CD4-positive, alpha-beta T cell treated with Interleukin-10 for 1 hour (primary cell): ENCODE measurements at regions not wholly inside any gene's neighbourhood (a gene's known extent, or its start where the extent isn't known, plus 50 kb on each side); places are given as distances from the start of the nearest gene placed in this dataset.

Source experiments
- DNase-seq: peaks from one replicate; pipeline ENCODE4 v3.0.0-alpha.2; 2020

DNA sequence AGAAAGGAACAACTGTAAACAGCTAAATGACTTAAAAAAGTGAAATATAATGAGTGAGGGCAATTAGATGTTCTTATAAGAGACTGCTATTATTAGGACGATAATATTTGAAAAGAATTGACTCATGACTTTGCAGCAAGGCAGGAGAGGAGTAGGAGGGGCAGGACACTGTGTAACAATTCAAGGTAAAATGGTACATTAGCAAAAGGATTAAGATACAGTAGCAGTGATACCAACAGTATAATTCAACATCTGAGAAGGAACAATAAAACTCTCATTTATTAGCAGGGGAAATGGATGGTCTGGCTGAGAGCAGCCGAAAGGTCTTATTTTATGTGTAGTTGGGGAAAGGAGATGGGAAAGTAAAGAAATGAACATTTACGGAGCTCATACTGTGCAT lies 315.5 kb upstream of the BOD1L1 start:
- DNase-seq, result no peak

DNA sequence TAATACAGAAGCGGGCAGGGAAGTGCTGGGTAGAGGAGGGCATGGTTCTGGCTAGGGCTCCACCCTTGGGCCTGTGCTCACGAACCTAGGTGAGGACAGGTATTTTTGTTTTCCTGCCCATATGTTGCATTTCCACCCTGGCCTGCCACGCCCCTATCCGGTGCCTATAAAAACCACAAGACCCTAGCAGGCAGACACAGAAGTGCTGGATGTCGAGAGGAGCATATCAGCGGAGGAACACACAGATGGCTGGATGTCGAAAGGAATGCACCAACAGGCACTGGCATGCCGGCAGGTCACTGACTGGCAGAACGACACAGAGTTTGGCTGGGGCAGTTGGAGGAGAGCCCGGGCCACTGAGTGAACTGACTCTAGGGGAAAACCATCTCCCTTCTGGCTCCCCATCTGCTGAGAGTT lies 316.6 kb upstream of the BOD1L1 start:
- no peak for DNase-seq

- DNase-seq, result no peak
Observed at GRCh38 chr4:13947921-13948320, 320.4 kb upstream of the BOD1L1 start.

- no peak for DNase-seq
Observed at GRCh38 chr4:13950491-13950890, 323.0 kb upstream of the BOD1L1 start.

DNA sequence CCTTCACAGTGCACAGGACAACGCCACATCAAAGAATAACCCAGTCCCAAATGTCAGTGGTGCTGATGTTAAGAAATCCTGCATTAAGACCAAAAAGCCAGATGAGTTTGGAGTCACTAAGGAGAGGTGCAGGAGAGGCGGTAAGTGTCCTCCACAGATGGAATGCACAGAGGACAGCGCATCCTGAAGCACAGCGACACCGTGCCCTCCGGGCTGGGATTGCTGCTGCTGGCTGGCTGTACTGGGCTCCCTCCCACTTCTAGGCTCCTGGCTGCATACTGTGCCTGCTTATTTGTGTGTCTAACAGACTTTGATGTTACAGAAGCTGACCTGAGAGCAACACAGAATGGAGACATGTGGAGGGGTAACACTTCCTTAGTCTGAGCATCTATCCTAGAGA lies 325.6 kb upstream of the BOD1L1 start:
- DNase-seq, result no peak

- DNase-seq, result no peak
Observed at GRCh38 chr4:13955551-13955950, 328.0 kb upstream of the BOD1L1 start.

- DNase-seq, result no peak
Observed at GRCh38 chr4:13956947-13957346, 329.4 kb upstream of the BOD1L1 start.

GRCh38 chr4:13957871-13958270 lies 330.3 kb upstream of the BOD1L1 start:
- DNase-seq, result no peak

DNA sequence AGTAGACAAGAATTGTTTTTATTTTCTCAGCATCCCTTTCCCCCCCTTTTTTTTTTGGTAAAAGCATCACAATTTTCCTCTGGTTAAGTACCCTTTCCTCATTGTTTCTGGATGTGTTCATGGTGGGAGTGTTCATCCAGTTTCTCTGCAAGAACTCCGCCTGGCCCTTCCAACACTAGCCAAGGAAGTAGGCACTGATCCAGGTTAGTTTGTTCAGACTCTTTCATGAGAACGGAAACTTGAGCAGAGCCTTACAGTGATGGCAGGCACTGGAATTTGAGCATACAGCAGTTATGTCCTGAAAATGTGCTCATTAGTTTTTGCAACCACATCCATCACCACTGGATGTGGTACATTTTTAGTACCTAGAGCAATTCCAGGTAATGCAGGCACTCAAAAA lies 336.1 kb upstream of the BOD1L1 start:
- no peak for DNase-seq

- DNase-seq, result no peak
Observed at GRCh38 chr4:13966231-13967195, 339.0 kb upstream of the BOD1L1 start.

DNA sequence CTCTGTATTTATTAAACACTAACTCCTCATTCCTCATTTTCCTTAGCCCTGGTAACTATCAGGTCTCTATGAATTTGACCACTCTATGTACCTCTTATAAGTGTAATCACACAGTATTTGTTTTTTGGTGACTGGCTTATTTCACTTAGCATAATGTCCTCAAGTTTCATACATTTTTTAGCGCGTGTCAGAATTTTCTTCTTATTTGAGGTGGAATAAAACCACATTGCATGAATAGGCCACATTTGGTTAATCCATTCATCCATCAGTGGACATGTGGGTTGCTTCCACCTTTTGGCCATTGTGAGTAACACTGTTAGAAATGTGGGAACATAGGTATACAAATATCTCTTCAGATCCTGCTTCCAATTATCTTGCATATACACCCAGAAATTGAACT lies 341.2 kb upstream of the BOD1L1 start:
- no peak for DNase-seq

DNA sequence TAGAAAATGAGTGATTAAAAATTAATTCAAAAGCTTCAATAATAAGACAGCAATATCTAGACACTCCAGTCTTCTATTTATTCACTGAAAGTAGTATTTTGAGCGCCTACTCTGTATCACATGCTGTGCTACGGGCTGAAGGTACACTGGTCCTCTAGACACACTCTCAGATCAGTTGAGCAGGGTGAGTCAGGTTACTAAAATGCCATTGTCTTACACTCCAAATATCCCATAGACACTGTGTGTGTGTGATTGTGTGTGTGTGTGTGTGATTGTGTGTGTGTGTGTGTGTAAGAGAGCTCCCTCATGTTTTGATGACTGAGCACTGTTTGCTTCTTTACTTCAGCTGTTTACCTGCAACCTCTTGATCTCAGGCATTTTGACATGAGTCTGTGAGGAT lies 342.8 kb upstream of the BOD1L1 start:
- DNase-seq, result no peak

DNA sequence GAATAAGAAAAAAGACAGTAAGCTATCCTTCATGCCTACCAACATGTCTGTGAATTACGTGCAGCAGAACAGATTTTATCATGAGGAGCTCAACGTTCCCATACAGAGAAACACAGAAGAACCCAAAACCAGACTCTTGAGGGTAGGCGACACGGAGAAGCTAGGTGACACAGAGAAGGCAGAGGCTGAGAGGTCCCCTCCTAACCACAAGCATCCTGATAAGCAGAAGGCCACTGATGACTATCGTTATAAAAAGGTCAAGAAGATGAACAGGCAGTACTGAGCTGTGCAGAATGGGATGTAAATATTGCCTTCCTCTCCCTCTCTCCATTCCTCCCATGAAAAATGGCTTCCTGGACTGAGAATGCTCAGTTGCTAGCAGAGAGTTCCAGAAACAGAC lies 350.2 kb upstream of the BOD1L1 start:
- no peak for DNase-seq

GRCh38 chr4:13980317-13981310 lies 353.1 kb upstream of the BOD1L1 start:
- no peak for DNase-seq

DNA sequence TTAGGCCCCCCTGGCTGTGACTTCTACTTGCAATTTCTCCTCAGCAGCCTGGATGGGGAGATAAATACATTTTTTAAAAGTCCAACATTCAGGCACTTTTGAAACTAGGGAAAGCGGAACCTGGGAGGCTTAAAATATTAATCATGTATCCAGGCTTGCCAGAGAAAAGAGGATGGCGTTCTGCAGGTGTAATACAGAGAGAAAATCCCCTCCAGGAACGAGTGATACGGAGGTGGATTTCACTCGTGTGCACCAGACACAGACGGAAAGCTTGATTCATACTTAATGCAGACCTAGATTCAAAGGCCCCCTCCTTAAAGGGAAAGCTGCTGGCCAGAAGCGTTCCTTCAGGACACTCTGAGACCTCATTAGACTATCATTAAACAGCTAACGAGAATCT lies 354.0 kb upstream of the BOD1L1 start:
- DNase-seq, result no peak

DNA sequence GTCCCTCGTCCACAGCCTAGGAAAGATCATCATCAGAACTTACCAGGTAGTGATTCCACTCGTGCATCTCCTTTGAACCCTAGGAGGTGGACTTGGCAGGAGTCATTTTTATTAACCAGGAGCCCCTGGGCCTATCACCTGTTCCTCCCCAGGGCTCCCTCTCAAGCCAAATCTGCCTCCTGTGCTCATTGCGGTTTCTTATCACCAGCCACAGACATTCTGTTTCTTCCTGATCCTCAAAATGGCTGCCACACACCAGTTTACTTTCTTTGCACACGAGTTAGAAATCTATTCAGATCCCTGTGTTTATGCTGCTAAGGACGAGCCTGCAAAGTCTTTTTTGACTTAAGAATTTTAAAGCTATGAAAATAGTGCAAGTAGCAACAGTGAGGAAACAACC lies 354.5 kb upstream of the BOD1L1 start:
- no peak for DNase-seq

- no peak for DNase-seq
Observed at GRCh38 chr4:13983189-13983790, 355.8 kb upstream of the BOD1L1 start.

DNA sequence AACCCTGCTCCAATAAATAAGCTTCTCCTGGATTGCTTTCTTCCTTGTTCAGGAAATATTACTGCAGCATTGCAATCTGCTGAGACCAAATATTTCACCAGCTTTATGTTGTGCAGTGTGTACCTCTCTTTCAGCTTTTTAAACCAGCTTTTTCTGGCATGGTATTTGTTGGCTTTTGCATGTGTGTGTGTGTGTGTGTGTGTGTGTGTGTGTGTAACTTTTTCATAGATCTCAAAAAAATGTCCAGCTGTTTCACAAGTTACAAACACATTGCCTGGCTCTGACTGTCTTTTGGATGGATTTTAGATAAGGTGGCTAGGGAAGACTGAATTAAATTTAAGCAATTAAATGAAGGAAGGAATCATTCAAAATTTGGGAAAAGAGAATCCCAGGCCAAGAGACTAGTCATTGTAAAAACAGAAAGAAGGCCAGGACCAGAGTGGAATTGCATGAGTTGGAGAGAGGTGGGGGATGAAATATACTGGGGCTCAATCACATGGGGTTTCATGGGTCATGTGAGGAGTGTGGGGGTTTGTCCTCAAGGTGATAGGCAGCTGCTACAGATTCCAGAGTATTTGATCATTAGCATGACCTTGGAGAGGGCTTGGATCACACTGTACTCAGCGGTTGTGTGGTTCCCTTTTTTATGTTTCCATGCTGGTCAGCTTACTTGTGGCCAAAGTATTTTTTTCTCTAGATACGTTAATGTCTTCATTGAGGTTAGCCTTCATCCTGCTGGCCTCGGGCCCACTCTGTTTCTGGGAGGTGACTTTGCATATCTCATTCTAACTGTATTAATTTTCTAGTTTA lies 357.7 kb upstream of the BOD1L1 start:
- DNase-seq, result no peak

GRCh38 chr4:13985837-13986236 lies 358.3 kb upstream of the BOD1L1 start:
- no peak for DNase-seq

DNA sequence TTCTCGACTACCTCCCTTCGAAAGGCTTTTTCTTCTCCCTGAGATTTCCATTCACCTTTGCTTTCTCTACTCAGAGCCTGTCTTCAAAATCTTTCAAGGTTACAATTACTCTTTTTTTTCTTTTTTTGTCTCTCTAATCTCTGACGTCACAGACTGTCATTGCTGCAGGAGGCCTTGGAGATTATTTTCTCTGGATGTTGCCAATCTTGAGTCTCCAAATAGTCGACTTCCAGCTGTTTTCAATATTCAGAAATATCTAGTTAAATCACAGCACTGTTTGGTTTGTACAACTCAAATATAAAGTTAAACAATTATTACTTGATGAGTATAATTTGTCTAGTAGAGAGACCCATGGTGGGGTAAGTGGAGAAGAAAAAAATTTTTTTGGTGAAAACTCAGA lies 359.0 kb upstream of the BOD1L1 start:
- DNase-seq, result no peak

DNA sequence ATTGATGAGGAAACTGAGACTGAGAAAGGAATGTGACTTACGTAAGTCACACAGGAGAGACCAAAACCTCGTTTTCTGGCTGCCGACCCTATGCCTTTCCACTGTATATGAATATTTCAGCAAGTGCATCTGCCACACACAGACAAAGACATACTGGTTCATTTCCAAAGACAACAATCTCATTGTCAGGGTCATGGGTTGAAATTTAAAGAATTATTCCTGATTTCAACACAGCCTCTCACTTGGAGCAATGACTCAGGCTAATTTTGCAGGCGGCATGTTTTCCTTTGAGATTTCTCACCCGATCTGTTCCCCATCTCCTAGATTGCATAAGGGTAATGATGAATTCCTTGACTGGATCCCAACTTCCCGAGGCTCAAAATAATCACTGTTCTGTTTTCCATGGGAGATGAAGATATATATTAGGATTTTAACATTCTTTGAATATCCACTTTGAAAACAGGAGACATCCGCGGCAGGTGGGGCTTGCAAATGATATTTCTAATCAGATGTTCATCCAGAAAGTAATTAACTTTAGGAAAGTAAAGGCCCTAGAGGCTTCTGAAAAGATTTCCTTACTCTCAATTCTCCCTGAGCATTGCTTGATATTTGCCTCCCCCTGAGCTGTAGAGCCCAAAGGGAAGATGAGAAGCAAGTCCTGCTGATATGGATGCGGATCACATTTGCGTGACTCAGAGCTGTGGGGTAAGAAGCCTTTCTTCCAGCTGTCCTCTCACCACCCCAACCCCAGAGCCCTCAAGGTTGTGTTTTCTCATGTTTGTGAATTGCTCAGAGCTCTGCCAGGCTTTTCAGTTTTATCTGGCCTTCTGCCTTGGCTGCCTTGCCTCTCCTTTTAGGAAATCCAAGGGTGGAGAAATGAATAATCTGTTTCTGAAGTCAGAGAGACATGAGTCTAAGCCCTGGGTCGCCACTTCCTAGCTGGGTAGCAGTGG lies 361.1 kb upstream of the BOD1L1 start:
- DNase-seq, result no peak
